ENCODE measurements at regions not wholly inside any gene's neighbourhood (a gene's known extent, or its start where the extent isn't known, plus 50 kb on each side); places are given as distances from the start of the nearest gene placed in this dataset.

DNA sequence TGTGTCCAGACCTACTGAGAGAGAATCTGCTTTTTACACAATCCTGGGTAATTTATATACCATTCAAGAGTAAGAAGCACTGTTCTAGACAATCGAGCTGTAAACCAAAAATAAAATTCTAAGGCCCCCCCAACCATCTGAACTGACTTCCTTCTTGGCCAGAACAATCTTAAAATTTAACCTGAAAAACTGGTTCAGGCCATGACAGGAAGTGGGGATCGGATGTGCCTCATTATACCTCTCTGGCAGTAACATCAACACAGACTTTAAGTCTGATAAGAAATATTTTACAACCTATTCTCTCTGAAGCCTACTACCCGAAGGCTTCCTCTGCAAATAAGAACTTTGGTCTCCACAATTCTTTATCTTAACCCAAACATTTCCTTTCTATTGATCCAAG lies 75.2 kb upstream of the KIF5B start:
- Histone ChIP-seq H3K36me3 (ENCODE audit: control insufficient read depth, insufficient read depth, low read length) (no peaks in the 10 kb centered on the region), H3K4me3 (ENCODE audit: low read depth, low read length) (no peak overlapping the region), H3K27me3 (ENCODE audit: control insufficient read depth, insufficient read depth, low read length) (no peaks in the 10 kb centered on the region)
- no peak for DNase-seq (ENCODE audit: low read depth)
- TF ChIP-seq, protein P1, sequence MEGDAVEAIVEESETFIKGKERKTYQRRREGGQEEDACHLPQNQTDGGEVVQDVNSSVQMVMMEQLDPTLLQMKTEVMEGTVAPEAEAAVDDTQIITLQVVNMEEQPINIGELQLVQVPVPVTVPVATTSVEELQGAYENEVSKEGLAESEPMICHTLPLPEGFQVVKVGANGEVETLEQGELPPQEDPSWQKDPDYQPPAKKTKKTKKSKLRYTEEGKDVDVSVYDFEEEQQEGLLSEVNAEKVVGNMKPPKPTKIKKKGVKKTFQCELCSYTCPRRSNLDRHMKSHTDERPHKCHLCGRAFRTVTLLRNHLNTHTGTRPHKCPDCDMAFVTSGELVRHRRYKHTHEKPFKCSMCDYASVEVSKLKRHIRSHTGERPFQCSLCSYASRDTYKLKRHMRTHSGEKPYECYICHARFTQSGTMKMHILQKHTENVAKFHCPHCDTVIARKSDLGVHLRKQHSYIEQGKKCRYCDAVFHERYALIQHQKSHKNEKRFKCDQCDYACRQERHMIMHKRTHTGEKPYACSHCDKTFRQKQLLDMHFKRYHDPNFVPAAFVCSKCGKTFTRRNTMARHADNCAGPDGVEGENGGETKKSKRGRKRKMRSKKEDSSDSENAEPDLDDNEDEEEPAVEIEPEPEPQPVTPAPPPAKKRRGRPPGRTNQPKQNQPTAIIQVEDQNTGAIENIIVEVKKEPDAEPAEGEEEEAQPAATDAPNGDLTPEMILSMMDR (IDR thresholded peaks at IDR 0.05; ENCODE audit: insufficient read depth, low read length, poor library complexity, severe bottlenecking) = no peak

DNA sequence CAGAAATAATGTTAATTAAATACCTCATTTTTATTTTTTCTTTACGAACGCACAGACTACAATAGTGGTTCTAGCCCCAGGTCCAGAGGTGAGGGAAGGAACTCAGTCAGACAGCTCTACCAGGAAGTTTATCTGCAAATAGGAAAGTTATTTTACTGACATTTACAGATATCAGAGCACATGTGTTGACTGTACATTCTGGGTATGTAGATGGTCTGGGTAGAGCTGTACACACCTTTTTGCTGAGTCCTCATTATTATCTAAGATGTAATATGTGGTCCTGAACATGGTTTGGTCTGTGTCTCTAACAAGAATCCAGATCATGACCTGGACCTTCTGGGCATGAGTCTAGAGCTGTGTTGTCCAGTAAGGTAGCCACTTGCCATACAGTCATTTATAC lies 74.6 kb upstream of the KIF5B start:
- TF ChIP-seq, protein P1 (IDR thresholded peaks at IDR 0.05; ENCODE audit: insufficient read depth, low read length, poor library complexity, severe bottlenecking) = no peak
- no peak for DNase-seq (ENCODE audit: low read depth)

DNA sequence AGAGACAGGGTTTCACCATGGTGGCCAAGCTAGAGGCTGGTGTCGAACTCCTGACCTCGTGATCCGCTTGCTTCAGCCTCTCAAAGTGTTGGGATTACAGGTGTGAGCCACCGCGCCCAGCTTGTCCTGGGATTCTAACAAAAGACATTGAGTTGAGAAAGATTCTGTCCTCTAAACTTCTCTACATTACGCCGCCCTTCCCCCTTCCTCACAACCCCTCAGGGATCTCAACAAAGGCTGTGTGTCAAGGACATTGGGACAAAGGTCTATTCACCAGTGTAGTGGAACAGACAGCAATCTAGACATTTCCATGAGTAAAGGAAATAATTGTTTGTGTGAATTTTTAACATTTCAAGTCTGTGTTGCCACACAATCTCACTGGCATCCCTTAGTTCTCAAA lies 68.8 kb upstream of the KIF5B start:
- no peaks in the 10 kb centered on the region for H3K27me3 ChIP-seq (ENCODE audit: control insufficient read depth, insufficient read depth, low read length)
- TF ChIP-seq, protein P1 (IDR thresholded peaks at IDR 0.05; ENCODE audit: insufficient read depth, low read length, poor library complexity, severe bottlenecking) = no peak
- H3K36me3 ChIP-seq (ENCODE audit: control insufficient read depth, insufficient read depth, low read length) = no peaks in the 10 kb centered on the region
- DNase-seq (ENCODE audit: low read depth) = no peak
- H3K4me3 ChIP-seq (ENCODE audit: low read depth, low read length) = no peak overlapping the region

More for the DNA sequence above, 74.6 kb upstream of the KIF5B start:
- Histone ChIP-seq H3K27me3 (ENCODE audit: control insufficient read depth, insufficient read depth, low read length) (no peaks in the 10 kb centered on the region), H3K4me3 (ENCODE audit: low read depth, low read length) (no peak overlapping the region), H3K36me3 (ENCODE audit: control insufficient read depth, insufficient read depth, low read length) (no peaks in the 10 kb centered on the region)

DNA sequence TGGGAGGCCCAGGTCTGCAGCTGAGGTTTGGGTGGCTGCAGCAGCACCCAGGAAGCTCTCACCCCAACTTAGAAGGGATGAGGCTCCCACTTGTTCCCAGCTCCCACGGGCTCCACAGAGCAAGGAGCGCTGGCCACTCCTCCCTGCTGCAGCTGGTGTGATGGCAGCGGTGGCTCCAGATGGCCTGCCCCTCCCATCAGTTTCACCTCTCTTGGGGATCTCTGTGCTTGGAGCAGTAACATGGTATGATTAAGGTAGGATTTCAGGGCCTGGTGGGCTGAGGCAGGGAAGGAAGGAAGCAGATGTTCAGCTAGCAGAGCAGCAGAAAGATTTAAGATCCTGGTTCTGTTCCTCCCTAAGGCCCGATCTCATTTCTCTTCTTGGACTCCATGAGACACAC lies 66.8 kb upstream of the KIF5B start:
- TF ChIP-seq, protein P1 (IDR thresholded peaks at IDR 0.05; ENCODE audit: insufficient read depth, low read length, poor library complexity, severe bottlenecking) = no peak
- Histone ChIP-seq H3K4me3 (ENCODE audit: low read depth, low read length) (no peak overlapping the region), H3K27me3 (ENCODE audit: control insufficient read depth, insufficient read depth, low read length) (no peaks in the 10 kb centered on the region), H3K36me3 (ENCODE audit: control insufficient read depth, insufficient read depth, low read length) (no peaks in the 10 kb centered on the region)
- DNase-seq (ENCODE audit: low read depth) = no peak

DNA sequence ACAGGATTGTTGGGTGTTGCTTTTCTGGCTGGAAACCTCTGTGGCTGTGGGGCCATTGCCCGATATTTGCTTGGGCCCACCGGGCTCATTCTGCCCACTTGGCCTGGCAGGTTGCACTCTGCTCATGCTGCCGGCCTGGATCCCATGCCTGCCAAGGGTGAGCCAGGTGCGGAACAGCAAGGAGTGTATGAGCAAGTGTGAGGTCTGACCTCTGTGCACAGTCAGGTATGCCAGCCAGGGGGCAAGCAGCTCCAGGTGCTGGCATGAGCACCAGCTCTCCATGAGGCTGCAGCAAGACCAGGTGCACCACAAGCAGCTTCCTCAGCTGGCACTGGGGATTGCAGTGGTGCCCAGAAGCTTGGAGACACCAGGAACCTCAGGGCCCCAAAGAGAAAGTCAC lies 65.4 kb upstream of the KIF5B start:
- no peaks in the 10 kb centered on the region for H3K27me3 ChIP-seq (ENCODE audit: control insufficient read depth, insufficient read depth, low read length)
- H3K4me3 ChIP-seq (ENCODE audit: low read depth, low read length) = no peak overlapping the region
- TF ChIP-seq, protein P1 (IDR thresholded peaks at IDR 0.05; ENCODE audit: insufficient read depth, low read length, poor library complexity, severe bottlenecking) = no peak
- H3K36me3 ChIP-seq (ENCODE audit: control insufficient read depth, insufficient read depth, low read length) = no peaks in the 10 kb centered on the region
- DNase-seq (ENCODE audit: low read depth) = no peak

DNA sequence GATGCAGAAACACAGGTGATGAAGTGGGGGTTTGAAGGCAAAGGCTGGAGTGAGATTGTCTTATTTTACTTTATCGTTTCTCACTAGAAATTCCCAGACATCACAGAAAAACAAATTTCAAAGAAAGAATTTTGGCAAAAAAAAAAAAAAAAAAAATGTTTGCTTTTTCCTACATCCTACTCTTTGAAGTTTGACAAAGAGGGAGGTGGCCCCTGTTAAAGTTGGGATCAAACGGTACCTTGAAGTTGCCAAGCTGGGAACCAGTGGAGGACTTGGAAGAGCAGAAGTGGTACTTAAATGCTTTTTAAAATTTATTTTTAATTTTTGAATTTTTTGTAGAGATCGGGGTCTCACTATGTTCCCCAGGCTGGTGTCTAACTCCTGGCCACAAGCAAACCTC lies 63.9 kb upstream of the KIF5B start:
- Histone ChIP-seq H3K4me3 (ENCODE audit: low read depth, low read length) (no peak overlapping the region), H3K27me3 (ENCODE audit: control insufficient read depth, insufficient read depth, low read length) (no peaks in the 10 kb centered on the region), H3K36me3 (ENCODE audit: control insufficient read depth, insufficient read depth, low read length) (no peaks in the 10 kb centered on the region)
- DNase-seq (ENCODE audit: low read depth) = no peak
- TF ChIP-seq, protein P1 (IDR thresholded peaks at IDR 0.05; ENCODE audit: insufficient read depth, low read length, poor library complexity, severe bottlenecking) = no peak
